ENCODE measurements at regions not wholly inside any gene's neighbourhood (a gene's known extent, or its start where the extent isn't known, plus 50 kb on each side); places are given as distances from the start of the nearest gene placed in this dataset.

DNA sequence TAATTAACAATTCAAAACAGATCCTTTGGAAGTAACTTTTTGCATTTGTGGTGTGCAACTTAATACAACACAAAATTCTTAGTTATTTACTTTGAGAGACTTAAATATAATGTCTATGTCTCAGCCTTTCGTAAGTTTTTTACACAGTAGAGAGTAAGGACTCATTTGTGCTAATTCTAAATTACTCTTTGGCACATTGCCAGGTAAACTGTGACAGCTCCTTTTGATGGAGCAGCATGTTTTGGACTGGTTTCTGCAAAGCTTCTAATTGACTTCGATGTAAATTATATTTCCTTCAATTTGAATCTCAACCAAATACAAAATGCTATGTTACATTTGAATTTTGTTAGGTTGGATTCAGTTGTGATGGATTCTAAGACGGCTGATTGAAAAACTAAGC lies 450.7 kb upstream of the OPRM1 start:
- DNase-seq = no peak
- intact Hi-C loops (cut with DNase I; ENCODE audit: low total_unique reads) = no loop called here
- H3K4me3 ChIP-seq = no peak overlapping the region
- no peak overlapping the region for H3K27ac ChIP-seq
- no peaks in the 10 kb centered on the region for H3K27me3 ChIP-seq (replicated peaks in 1 of 7)
- H3K4me1 ChIP-seq = no peaks in the 10 kb centered on the region
- 70 to 86% (median 75%) methylated on average over 3 of the region's 3 CpGs for WGBS, 5 donors
- no peak for TF ChIP-seq POLR2AphosphoS5 (IDR thresholded peaks at IDR 0.05)
- TF ChIP-seq POLR2A (IDR thresholded peaks at IDR 0.05) = no peak
- TF ChIP-seq, protein P1, sequence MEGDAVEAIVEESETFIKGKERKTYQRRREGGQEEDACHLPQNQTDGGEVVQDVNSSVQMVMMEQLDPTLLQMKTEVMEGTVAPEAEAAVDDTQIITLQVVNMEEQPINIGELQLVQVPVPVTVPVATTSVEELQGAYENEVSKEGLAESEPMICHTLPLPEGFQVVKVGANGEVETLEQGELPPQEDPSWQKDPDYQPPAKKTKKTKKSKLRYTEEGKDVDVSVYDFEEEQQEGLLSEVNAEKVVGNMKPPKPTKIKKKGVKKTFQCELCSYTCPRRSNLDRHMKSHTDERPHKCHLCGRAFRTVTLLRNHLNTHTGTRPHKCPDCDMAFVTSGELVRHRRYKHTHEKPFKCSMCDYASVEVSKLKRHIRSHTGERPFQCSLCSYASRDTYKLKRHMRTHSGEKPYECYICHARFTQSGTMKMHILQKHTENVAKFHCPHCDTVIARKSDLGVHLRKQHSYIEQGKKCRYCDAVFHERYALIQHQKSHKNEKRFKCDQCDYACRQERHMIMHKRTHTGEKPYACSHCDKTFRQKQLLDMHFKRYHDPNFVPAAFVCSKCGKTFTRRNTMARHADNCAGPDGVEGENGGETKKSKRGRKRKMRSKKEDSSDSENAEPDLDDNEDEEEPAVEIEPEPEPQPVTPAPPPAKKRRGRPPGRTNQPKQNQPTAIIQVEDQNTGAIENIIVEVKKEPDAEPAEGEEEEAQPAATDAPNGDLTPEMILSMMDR (IDR thresholded peaks at IDR 0.05 in 8 of 11, conservative IDR thresholded peaks at IDR 0.05 in 3 of 11) = no peak
- H3K36me3 ChIP-seq = no peaks in the 10 kb centered on the region
- H3K9me3 ChIP-seq = no peaks in the 10 kb centered on the region

DNA sequence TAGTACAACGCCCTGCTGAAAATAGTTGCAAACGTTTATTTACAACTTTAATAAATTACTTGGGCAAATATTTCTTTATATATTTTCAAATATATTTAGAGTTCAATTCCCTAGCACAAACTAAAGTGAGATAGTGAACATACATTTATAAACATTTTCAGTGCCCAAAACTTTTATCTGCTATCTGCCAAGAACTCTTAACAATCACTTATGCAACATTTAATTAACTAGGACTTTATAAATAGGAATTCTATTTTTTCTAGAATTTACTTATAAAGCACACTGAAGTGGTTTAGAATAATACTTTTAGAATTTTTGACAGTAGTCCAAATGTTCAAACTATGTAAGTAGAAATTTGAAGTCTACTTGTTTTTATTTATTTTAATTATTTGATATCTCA lies 452.6 kb upstream of the RGS17 start:
- intact Hi-C loops (cut with DNase I; ENCODE audit: low total_unique reads) = no loop called here
- no peak for DNase-seq
- Histone ChIP-seq H3K4me1 (no peaks in the 10 kb centered on the region), H3K27ac (no peak overlapping the region), H3K36me3 (no peaks in the 10 kb centered on the region), H3K9me3 (peaks cover 0 to 9% (median 2%) of the 10 kb centered on the region in 8 donors), H3K27me3 (replicated peaks in 1 of 7) (no peaks in the 10 kb centered on the region), H3K4me3 (no peak overlapping the region)
- WGBS, 5 donors = 75 to 88% (median 81%) methylated on average over 2 of the region's 2 CpGs
- TF ChIP-seq POLR2AphosphoS5 (IDR thresholded peaks at IDR 0.05) = no peak

DNA sequence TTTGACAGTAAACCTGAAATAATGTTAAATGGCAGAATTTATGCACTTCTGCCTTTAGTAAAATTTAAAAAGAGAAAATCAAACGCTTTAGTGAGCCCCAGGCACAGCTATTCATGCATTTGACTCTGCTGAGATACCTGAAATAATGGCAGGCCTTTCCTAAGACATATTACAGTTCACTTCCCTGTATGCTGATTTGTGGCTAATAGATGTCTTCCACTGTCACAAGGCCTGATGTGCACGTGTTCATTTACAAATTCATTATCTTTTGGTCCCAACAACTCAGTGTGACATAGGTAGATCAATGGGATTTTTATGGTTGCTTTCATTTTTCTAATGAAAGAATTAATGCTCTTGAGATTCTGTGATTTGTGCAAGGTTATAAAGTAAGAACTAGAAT lies 449.7 kb upstream of the RGS17 start:
- H3K36me3 ChIP-seq = no peaks in the 10 kb centered on the region
- WGBS, 5 donors = 55 to 65% (median 55%) methylated on average over 2 of the region's 2 CpGs
- intact Hi-C loops (cut with DNase I; ENCODE audit: low total_unique reads) = no loop called here
- H3K27me3 ChIP-seq (replicated peaks in 1 of 7) = no peaks in the 10 kb centered on the region
- H3K4me3 ChIP-seq = no peak overlapping the region
- peaks cover 0 to 19% (median 2%) of the 10 kb centered on the region in 8 donors for H3K9me3 ChIP-seq
- no peak for DNase-seq
- no peaks in the 10 kb centered on the region for H3K4me1 ChIP-seq
- no peak overlapping the region for H3K27ac ChIP-seq
- TF ChIP-seq POLR2A (IDR thresholded peaks at IDR 0.05) (no peak), POLR2AphosphoS5 (IDR thresholded peaks at IDR 0.05) (no peak)
- TF ChIP-seq, protein P1 (IDR thresholded peaks at IDR 0.05 in 8 of 11, conservative IDR thresholded peaks at IDR 0.05 in 3 of 11) = no peak

DNA sequence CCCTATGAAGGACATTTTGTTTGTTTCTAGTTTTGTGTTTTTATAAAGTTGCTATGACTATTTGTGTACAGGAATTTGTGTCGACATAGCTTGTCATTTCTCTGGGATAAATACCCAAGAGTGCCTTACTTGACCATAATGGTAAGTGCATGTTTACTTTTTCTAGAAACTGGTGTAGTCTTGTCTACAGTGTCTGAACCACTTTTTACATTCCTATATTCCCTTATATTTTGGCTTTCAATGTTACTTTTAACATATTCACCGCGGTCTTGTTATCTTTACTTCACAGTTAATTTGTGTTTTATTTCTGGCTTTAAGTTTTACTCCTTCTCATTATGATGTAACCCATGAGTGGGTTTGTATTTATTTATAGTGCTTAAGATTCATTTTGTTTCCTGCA lies 444.4 kb upstream of the RGS17 start:
- no peak for TF ChIP-seq POLR2AphosphoS5 (IDR thresholded peaks at IDR 0.05)
- TF ChIP-seq, protein P1 (IDR thresholded peaks at IDR 0.05 in 8 of 11, conservative IDR thresholded peaks at IDR 0.05 in 3 of 11) = no peak
- no peak for TF ChIP-seq POLR2A (IDR thresholded peaks at IDR 0.05)
- Histone ChIP-seq H3K27me3 (replicated peaks in 1 of 7) (no peaks in the 10 kb centered on the region), H3K4me3 (no peak overlapping the region), H3K4me1 (no peaks in the 10 kb centered on the region), H3K27ac (no peak overlapping the region), H3K9me3 (peaks cover 0 to 19% (median 2%) of the 10 kb centered on the region in 8 donors), H3K36me3 (no peaks in the 10 kb centered on the region)
- no peak for DNase-seq
- WGBS, 5 donors = 91 to 100% (median 94%) methylated on average over 3 of the region's 3 CpGs
- intact Hi-C loops (cut with DNase I; ENCODE audit: low total_unique reads) = no loop called here

DNA sequence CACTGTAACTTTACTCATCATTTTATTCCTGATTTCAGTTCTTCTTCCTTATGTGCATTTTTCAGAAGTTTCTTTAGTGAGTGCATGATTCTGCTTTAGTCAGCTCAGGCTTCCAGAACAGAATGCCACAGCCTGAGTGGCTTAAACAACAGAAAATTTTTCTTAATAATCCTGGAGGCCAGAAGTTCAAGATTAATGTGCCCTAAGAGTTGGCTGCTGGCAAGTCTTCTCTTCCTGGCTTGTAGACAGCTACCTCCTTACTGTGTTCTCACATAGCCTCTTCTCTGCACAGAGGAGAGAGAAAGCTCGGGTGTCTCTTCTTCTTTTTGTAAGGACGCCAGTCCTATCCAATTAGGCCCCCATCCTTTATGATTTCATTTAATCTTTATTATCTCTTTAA lies 443.1 kb upstream of the RGS17 start:
- intact Hi-C loops (cut with DNase I; ENCODE audit: low total_unique reads) = no loop called here
- Histone ChIP-seq H3K4me3 (no peak overlapping the region), H3K27ac (no peak overlapping the region), H3K36me3 (no peaks in the 10 kb centered on the region), H3K9me3 (peaks cover 0 to 15% (median 1%) of the 10 kb centered on the region in 8 donors), H3K27me3 (replicated peaks in 1 of 7) (no peaks in the 10 kb centered on the region), H3K4me1 (no peaks in the 10 kb centered on the region)
- TF ChIP-seq POLR2A (IDR thresholded peaks at IDR 0.05) (no peak), POLR2AphosphoS5 (IDR thresholded peaks at IDR 0.05) (no peak)
- TF ChIP-seq, protein P1 (IDR thresholded peaks at IDR 0.05 in 8 of 11, conservative IDR thresholded peaks at IDR 0.05 in 3 of 11) = no peak
- DNase-seq = no peak
- 73 to 88% (median 78%) methylated on average over 2 of the region's 2 CpGs for WGBS, 5 donors
